Stimulated activated CD4-positive, alpha-beta T cell treated with anti-CD3 and anti-CD28 coated beads, TNF-alpha, amount 100 ng/mL, for 48 hours (primary cell): ENCODE measurements at regions not wholly inside any gene's neighbourhood (a gene's known extent, or its start where the extent isn't known, plus 50 kb on each side); places are given as distances from the start of the nearest gene placed in this dataset.

Experiments used
- DNase-seq, 3 donors: peaks; one replicate each; pipeline ENCODE4 v3.0.0-alpha.2; 2020; ENCODE audit warnings: low read depth in 3 of 3

DNA sequence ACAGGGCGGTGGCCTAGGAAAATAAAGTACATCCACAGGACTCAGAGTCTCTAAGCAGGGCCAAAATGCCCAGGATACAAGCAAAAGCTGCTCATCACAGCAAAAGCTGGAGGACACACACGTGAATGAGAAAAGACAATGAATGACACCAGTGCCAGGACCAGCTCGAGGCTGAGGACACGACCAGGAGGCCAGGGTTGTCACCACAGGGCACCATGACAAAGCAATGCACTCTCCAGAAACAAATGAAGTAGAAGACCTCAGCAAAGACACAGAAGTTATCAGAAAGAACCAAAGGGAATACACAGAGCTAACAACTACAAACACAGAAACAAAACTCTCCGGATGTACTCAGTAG is 92.1 kb downstream of the FOXL3 start:
- DNase-seq, result no peak

DNA sequence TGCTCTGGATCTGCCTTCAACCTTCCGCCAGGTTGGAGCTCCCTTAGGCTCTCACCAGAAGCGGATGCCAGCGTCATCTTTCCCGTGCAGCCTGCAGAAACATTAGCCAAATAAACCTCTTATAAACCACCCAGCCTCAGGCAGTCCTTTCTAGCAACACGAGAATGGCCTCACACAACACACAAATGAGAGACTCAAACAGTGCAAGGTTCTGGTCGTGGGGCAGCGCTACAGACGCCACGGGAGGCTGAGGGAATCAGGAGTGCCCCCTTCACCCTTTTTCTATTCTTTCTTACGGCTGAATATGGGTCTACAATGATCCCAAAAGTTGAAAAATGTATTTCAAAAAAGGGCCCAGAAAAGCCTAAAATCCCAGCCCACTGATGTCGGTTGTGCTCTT is 96.4 kb downstream of the FOXL3 start:
- no peak for DNase-seq

DNA sequence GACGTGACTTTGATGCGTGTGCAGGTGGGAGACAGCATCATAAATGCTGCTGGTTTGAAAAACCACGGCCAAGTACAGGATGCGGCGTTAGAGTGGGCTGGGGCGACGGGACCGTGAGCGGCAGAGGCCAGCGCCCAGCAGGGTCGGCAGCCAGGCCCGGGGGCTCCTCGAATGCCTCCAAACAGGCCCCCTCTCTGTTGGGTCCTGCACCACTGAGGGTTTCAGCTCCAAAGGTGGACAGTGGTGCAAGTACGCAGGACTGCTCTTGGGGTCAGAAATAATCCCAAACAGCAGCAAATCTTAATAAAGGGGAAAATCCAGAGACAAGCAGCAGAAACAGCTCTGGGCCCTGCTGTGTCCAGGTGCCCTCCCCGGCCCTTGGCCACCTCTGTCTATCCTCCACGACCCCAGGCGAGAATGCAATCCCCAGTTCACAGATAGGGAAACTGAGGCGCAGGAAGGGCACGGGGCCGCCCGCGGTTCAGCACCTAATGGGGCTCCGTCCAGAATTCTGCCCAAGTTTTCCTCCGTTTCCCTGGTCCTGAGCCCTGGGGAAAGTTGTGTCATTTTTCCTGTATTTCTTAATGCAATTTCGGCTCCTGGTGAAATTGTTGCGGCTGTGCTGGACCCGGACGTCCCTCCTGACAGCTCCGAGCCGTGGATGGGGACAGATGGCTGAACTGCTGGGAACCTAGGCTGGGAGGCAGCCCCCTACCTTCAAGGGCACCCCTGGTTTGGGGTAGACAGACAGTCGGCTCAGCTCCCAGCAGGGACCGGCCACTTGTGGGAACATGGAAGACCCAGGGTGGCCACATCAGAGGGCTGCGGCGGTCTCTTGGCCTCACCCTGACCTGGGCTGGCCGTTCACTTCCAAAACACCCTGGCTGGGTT is 97.4 kb downstream of the FOXL3 start:
- no peak for DNase-seq

DNA sequence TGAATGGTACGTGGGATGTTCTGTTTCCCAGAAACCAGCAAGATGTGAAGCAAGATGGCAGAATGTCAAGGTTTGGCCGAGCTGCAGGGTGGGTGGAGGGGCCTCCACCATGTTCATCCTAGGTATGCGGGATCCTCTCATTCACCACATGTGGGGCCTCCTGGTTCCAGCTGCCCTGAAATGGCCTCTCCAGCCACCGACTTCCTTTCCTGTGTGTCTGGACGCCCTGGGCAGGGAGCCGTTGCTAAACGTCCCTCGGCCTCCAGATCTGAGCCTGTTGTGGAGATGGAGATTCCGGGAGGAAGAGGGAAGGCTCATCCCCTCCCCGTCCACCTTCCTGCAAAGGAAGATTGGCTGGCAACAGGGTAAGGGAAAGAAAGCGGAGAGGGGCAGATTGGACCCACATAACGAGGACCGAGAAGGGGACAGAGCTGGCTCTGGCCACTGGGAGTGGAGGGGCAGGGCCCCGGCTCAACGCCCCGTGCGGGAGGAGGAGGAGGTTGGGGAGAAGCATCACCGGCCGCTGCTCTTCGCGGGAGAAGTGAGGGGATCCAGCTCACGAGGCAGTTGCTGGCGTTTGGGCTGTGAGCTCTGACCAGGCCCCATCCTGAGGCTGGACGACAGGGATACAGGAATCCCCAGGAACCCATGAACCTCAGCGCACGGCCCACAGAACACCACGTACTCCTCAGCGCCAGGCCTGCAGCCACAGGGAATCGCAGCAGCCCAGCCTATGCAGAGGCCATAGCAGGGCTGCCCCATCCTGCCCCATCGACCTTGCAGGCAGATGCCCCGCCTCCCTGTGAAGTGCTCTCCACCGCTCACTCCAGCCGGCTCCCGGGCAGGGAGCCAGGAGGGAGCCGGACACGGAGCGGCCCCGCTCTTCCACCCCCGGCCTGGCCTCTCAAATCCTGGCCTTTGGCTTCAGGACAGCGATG is 98.3 kb downstream of the FOXL3 start:
- DNase-seq, result no peak

DNA sequence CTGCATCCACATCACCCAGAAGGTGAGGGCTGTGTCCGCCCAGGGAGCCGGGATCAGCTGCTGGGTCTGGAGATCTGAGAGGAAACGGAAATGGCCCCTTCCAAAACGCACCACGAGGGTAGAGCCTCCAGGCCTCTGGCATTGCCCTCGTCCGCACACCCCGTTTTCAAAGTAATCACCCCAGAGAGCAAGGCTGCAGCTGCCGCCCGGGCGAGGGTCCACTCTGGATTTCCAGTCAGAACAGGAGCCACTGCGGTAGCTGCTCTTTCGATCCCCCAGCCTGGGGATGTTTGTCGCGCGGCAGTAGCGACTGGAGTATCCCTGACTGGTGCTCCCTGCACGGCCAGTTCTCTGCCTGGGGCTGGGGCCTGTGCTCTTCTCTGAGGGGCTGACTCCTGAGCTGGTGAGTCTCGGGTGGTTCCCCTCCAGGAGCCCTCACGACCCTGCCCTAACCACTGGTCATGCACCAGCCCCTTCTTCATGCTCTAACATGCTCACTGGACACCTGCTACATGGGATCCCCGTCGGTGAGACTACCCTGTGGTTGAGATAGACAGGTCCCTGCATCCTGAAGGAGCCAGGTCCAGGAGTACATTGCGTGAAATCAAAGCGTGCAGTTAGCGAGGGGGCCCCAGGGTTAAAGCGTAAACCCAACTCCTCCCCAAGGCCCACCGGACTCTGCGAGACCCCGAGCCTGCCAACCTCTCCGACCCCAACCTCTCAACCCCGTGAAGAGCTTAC is 99.2 kb downstream of the FOXL3 start:
- DNase-seq, result no peak

DNA sequence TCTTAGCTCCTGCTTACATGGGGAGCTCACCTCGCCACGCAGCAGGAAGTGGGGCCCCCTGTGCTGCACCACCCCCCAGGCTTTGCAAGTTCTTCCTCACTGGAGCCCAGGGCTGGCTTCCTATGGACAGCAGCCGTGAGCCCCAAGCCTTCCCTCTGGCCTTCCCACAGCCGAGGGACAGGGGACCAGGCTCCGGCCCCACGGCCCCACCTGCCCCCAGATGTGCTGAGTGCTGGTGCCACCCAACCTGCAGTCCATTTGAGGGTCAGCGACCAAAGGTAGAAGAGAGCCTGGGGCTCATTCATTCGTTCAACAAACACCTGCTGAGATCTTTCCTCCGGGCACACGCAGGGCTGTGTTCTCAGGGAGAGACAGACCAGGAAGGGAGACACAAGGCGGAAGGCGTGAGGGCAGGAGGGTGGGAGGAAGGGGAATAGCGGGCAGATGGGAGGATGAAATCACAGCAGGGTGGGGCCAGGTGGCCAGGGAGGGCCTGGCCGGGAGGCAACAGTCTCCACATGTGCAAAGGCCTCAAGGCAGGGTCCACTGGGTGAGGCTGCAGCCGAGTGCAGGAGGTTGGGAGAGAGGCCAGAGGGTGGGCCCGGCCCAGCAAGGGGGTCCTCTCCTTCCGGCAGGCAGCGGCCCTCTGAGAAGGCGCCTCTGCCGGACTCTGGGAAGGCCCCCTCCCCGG is 100.1 kb downstream of the FOXL3 start:
- DNase-seq, result no peak

DNA sequence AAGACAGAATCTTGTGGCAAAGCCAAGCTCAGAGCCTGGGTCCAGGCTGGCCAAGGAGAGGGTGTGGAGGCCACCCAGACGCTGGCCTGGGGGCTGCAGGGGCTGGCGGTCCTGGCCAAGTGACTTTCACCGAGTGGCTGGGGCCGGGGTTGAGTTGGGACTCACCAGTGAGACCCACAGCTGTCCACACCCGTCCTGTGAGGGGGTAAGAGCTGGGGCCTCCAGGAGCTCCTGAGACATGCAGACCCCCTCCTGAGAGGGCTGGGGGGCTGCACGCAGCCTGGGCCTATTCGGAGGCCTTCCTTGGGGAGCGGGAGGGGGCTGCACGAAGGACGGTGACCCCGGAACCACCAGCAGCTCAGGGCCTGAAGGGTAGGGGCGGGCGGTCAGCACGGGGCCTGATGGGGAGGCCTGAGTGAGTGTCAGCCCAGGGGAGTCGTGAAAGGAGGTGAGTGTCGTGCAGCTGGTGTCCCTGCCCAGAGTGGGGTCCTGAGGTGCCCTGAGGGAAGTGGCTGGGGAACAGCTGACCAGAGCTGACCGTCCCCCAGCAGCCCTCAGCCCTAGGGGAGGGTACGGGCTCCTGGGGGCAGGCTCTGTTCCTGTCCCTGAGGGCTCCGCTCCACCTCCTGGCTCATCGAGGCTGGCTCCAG is 100.9 kb downstream of the FOXL3 start:
- no peak for DNase-seq

DNA sequence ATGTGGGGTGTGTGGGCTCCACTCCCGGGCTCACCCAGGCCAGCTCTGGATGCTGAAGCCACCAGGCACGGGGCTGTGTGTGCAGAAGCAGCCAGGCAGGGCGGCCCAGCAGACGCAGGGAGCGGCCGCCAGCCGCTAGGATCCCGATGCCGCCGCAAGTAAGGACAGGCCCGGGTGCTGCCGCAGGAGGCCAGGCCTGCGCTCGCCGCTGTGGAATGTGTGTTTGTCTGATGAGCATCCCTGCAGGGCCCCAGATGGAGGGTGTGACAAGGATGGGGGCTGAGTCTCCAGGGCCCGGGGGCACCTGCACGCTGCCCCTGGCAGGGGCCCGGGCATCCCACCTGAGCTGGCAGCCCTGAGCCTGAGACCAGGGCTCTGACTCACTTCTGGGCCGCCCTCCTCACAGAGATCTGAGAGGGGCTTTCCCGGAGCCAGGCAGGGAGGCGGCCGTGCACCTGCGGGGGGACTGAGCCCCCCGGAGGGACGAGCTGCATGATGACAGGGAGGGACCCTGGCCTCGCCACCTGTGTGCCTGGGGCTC is 101.5 kb downstream of the FOXL3 start:
- no peak for DNase-seq

DNA sequence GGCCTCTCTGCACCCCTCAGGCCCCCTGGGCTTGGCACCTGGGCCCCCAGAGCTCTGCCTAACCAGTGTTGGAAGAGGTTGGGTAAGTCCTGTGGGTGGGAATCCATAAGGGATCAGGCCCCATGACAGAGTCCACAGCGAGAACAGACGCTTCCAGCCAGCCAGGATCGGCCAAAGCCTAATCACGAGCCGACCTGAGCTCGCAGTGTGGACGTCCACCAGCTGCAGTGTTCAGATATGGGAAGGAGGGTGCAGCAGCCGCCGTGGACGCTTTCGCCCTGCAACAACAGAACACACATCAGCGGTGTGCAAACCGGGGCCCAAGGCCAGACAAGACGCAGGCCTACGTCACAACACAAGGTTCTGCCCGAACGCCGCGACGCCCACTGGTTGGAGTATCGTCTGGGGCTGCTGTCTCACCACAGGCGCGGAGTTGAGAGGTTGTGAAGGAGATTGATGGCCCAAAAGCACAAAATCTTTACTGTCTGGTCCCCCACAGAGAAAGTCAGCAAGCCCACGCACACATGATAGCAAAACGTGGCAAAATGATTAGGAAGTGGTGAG is 102.1 kb downstream of the FOXL3 start:
- DNase-seq, result no peak

DNA sequence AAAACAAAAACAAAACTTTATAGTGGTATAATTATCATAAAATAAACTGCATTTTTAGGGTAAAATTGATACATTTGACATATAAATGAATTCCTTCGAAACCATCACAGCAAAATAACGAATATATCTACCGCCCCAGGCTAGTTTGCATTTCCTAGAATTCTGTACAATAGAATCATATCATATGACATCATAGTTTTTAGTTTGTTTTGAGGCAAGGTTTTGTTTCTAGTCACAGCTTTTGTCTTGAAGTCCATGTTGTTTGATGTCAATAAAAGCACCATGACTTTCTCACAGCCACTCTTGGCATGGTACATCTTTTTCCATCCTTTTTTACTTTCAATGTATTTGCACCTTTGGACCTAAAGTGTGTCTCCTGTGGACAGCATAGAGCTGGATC is 102.9 kb downstream of the FOXL3 start:
- DNase-seq, result no peak

DNA sequence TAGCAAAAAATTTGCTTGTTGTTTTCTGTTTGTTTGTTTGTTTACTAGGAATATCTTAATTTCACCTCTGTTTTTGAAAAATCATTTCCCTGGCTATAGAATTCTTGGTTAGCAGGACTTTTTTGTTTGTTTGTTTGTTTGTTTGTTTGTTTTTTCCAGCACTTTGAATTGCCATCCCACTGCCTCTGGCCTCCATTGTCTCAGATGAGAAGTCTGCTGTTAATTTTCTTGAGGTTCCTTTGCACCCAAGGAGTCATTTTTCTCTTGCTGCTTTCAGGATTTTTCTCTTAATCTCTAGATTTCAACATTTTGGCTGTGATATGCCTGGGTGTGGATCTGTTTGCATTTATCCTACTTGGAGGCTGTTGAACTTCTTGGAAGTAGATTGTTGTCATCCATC is 105.7 kb downstream of the FOXL3 start:
- no peak for DNase-seq

DNA sequence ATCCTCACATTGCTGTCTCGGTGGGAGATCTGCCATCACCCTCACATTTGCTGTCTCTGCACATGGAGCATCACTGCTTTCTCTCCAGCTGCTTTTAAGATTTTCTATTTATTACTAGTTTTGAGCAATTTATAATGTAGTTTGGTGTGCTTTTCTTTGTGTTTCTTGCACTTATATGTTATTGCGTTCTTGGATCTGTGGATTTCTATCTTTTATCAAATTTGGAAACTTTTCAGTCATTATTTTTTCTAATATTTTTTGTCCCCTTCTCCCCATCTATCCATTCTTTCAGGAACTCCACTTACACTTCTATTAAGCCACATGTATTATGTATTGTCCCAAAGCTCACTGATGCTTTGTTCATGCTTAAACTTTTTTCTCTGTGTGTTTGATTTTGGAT is 108.9 kb downstream of the FOXL3 start:
- DNase-seq, result no peak

DNA sequence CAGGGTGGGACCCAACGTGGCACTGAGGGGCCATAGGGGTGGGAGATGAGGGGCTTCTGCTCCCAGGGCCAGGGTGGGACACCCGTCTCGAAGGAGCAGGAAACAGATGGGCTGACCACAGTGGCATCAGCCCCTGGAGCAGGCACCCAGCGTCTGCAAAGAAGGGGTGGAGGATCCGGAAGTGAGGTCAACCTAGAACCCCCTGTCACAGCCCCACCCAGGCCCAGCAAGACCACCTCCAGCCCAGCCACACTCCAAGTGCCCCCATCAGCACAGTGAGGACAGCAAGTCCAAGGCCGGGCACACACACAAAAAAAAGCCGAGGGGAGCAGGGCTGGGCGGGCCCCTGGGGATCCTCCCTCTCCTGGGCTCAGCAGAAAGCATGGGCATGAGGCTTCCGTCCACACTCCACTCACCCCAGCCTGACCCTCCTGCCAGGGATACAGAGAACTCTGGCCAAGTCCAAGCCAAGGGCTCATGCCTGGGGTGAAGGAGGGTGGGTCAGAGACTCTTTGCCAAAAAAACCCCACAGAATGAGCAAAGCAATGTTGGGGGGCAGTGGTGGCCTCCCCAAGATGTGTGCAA is 111.0 kb downstream of the FOXL3 start:
- DNase-seq, result no peak

DNA sequence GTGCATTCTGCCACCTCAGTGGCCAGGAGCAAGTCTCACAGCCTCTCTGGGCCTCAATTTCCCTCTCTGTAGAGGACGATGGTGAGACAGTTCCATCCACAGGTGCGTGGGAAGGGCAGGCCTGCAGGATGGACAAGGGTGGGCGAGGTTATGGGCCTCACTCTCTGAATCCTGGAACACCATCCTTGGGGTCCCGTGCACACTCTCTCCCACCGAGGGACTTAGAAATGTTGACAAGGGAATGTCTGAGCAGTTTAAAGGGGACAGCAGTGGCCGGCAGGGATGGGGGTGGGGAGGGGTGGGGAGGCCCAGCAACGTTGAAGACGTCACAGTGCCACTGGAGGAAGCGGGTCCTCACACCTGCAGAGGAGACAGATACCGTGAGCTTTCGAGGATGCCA is 111.5 kb downstream of the FOXL3 start:
- DNase-seq, result no peak

DNA sequence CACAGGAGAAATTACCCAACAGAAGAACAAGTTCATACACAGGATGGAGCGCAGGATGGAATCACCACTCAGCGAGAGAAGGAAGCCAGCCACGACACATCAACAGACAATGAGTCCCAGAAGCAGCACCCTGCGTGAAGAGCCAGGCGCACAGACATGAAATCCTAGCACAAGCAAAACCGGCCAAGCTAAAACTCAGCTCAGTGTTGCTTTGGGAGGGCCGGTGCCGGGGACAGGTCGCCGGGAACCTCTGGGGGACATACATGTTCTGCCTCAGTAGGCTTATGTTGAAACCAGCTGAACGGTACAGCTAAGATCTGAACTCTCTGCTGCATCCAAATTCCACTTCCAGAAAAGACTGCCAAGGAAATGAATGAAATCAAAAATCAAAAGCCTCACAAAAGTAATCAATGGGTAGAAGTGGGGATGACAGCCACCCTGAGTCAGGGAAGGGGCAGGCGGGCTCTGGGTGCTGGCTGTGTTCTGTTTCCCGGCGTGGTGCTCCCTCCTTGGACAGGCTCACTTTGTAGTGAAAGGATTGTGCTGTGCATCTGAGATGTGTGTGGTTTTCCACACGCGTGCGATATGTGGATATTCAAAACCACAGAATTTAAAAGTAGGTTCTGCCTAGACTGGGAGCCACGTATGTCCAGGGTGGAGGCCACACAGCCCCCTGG is 114.7 kb downstream of the PDGFA start:
- no peak for DNase-seq

DNA sequence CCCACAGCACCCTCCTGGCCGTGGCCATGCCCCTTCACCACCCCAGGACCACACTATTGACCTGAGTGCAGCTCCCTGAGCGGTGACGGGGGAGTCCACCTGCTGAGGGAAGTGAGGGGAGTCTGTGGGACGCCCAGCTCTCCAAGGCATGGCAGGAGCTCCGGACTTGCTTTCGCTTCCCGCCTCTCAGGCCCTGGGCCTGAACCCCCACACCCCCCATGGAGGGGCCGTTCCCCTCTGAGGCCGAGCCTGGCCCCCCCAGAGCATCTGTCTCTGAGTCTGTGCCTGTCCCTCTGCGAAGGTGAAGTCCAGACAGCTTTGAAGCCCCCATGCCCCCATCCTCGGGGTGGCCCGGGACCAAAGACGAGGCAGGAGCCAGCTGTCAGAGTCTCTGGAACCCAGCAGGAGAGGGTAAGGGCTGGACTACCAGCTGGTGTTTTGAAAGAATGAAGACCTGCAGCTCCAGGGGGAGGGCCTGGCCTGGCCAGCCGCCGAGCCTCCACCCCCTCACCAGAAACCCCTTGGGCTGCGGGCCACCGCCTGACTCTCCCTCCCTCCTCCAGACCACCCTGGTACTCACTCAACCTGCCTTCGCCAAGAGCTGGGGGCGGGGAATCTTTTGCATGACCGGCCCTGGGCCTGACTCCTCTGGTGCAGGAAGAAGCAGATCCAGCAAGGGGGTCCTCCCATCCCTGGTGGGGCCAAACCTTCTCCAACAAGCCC is 114.0 kb downstream of the PDGFA start:
- DNase-seq, result no peak

DNA sequence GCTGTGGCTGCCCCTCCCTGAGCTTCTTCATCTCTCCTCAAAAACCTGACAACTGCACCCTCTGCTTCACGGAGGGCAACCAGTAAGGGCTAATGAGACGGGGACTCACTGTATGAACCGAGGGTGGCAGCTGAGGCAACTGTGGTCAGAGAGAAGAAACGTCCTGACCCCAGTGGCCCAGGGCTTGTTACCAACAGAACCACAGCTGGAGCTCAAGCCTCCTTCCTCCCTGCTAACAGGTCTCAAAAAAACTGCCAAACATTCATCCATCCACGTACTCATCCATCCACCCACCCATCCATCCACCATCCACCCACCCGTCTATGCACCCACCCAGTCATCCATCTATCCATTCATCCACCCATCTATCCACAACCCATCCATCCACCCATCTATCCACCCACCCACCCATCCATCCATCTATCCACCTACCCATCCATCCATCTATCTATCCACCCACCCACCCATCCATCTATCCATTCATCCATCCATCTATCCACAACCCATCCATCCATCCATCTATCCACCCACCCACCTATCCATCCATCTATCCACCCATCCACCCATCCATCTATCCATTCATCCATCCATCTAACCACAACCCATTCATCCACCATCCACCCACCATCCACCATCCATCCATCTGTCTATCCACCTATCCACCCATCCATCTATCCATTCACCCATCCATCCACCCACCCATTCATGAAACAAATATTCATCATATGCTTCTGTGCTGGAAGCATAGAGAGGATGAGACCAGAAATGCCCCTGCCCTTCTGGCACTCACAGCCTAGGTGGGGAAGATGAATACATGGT is 111.7 kb downstream of the PDGFA start:
- no peak for DNase-seq

DNA sequence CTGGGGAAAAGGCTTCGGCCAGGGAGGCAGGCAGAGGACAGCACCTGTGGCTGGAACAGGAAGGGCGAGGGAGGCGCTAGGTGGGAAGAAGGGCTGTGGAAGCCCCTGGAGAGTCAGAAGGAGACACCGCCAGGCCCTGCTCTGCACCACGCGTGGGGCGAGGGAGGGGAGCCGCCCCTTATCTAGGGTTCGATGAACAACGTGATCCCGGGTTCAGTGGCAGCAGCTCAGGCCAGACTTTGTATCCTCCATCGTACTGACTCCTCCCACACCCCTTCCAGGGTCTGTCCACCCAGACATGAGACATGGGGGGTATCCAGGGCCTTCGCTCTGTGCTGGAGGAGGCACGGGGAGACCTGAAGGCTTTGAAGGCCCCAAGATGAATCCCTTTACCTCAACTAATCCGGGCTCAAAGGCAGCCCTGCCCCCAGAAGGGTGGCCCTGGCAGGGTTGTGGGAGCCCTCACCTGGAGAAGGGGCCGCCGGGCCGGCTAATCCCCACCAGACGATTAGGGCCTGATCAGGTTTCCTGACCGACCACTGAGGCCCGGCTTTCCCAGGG is 110.8 kb downstream of the PDGFA start:
- no peak for DNase-seq
